Fibroblast of pulmonary artery (primary cell): ENCODE measurements at regions not wholly inside any gene's neighbourhood (a gene's known extent, or its start where the extent isn't known, plus 50 kb on each side); places are given as distances from the start of the nearest gene placed in this dataset.
A peak's percentile ranks its signal among the peaks of the same experiment; 100 is the strongest.
"Not testable (repeated sequence)": the region's sequence is repeated elsewhere in the genome, so short reads cannot be mapped to it uniquely, and the experiment has no call there.

Experiments used
- DNase-seq: peaks from one replicate; pipeline ENCODE4 v3.0.0-alpha.2; 2010; ENCODE audit warnings: low read depth
- H3K4me3 ChIP-seq: replicated peaks from 2 replicates; pipeline ENCODE4 v1.5.1; 2011; ENCODE audit warnings: low read depth, mild to moderate bottlenecking, control low read depth, low read length, moderate library complexity
- TF ChIP-seq, protein P1 (sequence below): IDR thresholded peaks from 2 replicates; pipeline ENCODE4 v1.5.1; 2011; ENCODE audit warnings: mild to moderate bottlenecking, control low read depth, low read length, inconsistent platforms; ENCODE audit errors: missing control alignments

DNA sequence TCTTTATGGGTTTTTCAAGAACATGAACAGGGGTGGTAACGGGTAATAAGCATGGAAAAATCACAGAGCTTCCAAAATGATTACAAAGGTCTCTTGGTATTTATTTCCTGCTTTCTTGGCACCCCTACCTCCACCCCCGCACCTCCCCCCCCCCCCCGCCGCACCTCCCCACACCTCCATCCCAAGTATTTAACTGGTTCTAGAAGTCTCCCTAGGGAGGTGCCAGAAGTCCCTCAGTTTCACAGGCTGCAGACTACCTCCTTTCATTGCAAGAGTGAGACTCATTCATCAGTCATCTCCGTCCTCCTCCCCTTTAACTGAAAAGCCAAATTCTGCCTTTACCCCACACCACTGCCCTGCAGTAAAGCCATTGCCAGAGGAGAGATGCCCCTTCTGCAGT lies 169.4 kb downstream of the ALDH1A2 start:
- TF ChIP-seq, protein P1, sequence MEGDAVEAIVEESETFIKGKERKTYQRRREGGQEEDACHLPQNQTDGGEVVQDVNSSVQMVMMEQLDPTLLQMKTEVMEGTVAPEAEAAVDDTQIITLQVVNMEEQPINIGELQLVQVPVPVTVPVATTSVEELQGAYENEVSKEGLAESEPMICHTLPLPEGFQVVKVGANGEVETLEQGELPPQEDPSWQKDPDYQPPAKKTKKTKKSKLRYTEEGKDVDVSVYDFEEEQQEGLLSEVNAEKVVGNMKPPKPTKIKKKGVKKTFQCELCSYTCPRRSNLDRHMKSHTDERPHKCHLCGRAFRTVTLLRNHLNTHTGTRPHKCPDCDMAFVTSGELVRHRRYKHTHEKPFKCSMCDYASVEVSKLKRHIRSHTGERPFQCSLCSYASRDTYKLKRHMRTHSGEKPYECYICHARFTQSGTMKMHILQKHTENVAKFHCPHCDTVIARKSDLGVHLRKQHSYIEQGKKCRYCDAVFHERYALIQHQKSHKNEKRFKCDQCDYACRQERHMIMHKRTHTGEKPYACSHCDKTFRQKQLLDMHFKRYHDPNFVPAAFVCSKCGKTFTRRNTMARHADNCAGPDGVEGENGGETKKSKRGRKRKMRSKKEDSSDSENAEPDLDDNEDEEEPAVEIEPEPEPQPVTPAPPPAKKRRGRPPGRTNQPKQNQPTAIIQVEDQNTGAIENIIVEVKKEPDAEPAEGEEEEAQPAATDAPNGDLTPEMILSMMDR = no peak
- no peak for DNase-seq
- no peak overlapping the region for H3K4me3 ChIP-seq

DNA sequence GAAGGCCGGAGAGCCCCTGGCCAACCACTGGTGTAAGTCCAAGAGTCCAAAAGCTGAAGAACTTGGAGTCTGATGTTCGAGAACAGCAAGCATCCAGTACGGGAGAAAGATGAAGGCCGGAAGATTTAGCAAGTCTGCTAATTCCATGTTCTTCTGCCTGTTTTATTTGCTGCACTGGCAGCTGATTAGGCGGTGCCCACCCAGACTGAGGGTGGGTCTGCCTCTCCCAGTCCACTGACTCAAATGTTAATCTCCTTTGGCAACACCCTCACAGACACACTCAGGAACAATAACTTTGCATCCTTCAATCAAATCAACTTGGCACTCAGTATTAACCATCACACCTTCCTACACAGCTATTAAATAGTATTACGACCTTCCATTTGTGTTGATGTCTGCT lies 168.6 kb downstream of the ALDH1A2 start:
- H3K4me3 ChIP-seq, DNase-seq: not testable (repeated sequence)

DNA sequence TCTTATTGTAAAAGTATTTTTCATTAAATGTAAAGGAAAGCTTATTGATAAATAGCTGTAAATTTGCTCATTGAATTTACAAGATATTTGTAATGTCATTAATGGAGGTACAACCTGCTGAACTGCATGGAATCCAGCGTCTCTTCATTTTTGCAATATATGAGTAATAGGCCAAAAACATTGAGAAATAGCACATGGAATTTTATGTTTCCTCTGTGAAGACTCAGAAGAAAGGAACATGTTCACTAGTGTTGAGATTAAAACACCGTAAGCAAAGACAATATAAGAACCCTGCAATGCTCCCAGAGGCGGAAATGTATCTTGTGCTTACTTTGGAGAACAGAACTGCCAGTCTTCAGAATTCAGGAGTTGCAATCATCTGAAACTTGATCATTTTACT lies 167.6 kb downstream of the ALDH1A2 start:
- TF ChIP-seq, protein P1 = no peak
- no peak overlapping the region for H3K4me3 ChIP-seq
- DNase-seq = peak; percentile 17

DNA sequence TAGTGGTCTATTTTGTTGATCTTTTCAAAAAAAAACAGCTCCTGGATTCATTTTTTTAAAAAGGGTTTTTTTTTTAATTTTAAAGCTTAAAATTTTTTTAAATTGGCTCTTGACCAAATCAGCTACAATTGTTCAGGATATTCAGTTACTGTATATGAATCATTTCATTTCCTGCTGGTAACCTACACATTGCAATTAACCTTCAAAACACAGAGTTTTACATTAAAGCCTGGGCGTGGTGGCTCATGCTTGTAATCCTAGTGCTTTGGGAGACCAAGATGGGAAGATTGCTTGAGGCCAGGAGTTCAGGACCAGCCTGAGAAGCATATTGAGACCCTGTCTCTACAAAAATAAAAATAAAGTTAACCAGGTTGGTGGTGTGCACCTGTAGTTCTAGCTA lies 163.4 kb downstream of the ALDH1A2 start:
- no peak overlapping the region for H3K4me3 ChIP-seq
- TF ChIP-seq, protein P1 = no peak
- DNase-seq = no peak
